GM19351 (cell line): ENCODE measurements at regions not wholly inside any gene's neighbourhood (a gene's known extent, or its start where the extent isn't known, plus 50 kb on each side); places are given as distances from the start of the nearest gene placed in this dataset.

Experiments
- ATAC-seq: cut with Tn5 transposase; IDR thresholded peaks from one replicate; pipeline ENCODE4 v1.9.1; 2021; ENCODE audit warnings: mild to moderate bottlenecking, moderate library complexity; ENCODE audit not compliant: unreplicated experiment

DNA sequence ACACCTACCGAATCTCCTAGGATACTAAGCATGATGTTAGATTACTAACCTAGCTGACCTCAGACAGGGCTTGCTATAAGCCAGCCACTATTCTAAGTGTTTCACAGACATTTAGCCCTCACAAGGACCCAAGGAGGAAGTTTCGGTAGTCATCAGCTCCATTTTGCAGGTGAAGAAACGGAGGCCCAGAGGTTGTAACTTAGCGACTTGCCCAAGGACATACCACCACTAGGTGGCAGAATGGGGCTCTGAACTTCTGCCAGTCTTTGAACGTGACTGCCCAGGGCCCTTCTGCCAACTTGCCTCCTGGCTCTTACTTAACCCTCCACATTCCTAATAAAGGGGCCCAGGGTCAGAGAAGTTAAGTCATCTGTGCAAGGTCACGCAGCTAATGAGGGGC is 283.5 kb downstream of the C1orf94 start:
- no peak for ATAC-seq

DNA sequence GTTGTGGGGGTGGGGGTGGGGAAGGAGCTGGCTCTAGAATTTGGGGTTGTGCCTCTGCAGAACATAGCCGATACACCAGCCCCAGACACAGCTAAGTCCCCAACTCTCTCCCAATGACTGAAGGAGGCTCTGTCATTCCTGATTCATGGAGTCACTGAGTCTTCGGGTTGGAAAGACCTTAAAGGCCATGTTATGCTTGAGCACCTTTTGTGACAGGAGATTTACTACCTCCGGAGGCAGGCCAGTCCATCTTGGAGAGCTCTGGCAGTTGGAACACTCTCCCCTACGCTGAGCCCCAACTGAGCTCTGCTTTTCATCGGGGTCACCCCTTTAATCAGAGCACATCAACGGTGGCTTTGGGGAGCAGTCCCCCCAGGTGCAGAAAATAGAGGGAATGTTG is 284.4 kb upstream of the GJB5 start:
- ATAC-seq: no peak

DNA sequence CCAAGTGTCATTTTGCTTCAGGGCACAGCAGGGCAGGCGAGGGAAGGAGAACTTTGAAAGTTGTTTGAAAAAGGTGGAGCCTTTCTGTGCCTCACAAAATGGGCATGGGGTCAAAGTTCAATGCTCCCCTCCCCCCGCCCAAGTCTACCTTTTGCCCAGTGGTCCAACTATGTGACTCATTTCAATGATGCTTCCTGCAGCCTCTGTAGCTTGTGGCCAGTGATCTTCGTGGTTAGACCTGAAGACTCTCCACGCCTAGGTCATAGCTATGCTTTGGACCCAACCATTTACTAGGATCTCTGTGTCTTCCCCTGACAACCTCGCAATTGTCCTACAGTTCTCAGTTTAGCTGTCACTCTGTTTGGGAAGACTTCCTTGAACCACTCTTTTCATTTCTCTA is 280.3 kb upstream of the GJB5 start:
- ATAC-seq: no peak

DNA sequence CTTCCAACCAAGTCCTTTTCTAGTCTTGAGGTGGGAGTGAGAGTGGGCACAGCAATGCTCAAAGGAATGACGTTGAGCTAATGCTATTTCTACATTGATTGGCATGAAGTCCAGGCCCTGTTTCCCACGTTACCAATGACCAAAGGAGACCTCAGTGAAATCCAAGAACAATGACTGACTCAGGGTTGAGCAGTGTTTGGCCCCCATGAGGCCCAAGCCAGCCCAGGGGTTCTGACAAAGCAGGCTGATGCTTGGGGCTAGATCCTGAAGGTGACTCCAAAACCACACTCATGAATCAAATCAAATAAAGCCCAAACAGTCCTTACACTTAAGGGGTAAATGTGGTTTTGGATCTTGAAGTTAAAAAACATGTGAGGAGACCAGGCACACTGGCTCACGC is 278.5 kb upstream of the GJB5 start:
- no peak for ATAC-seq

DNA sequence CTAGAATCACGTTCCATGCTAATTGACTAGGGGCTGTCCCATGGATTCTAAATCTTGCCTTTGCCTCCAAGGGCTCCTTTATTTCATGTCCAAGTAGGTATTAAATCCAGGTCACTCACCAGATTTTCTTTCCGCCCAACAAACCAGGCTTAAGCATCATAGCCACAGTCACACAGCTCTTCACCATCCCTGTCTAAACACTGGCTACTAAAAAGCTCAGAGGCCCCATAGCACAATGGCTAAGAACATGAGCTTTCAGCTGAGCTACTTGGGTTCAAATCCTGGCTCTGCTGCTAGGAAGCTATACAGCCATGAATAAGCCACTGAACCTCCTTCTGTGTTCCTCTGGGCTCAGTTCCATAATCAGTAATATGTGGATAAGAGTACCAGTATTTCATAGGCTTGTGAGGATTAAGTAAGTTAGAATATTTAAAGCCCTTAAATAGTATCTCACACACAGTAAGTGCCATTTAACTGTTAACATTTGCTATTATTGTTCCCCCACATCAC is 277.2 kb upstream of the GJB5 start:
- ATAC-seq: no peak

DNA sequence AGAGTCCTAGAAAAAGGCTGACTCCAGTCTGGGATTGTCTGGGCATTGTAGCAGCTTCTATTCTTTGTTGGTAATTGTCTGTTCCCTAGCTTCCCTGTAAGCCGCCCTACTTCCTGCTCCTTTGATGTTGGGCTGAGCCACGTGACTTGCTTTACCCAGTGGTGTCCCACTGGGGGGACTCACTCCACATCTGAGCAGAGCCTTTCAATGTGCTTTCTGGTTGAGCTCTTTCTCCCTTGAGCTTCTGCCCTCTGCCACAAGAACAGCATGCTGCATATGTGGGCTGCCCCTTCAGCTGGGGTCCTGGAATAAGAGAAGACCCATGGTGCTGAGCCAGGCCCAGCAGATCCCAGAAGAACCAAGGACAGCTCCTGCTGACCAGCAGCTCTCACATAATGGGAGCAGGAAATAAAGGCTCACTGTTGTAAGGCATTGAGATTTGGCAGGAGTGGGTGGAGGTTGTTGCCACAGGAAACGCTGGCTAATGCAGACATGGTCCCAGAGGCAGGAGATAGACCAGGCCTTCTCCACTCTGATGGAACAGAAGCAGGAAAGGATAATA is 276.3 kb upstream of the GJB5 start:
- no peak for ATAC-seq

DNA sequence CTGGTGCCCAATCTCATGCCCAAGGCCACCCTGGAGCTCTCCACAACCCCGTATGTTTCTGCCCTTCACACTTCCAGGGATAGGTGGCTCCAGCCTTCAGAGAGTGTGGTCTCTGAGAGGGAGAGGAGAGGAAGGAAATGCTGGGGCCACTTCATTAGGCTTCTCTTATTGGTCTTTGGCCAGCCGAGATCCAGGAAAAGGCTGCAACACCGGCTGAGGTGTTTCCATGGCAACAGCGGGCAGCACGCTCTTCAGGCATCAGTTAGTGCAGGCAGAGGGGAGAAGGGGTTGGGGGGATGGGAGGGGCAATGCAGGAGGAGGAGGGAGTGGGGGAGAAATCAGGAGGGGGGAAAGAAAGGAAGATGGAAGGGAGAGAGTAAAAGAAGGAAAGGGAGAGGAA is 275.1 kb upstream of the GJB5 start:
- no peak for ATAC-seq

DNA sequence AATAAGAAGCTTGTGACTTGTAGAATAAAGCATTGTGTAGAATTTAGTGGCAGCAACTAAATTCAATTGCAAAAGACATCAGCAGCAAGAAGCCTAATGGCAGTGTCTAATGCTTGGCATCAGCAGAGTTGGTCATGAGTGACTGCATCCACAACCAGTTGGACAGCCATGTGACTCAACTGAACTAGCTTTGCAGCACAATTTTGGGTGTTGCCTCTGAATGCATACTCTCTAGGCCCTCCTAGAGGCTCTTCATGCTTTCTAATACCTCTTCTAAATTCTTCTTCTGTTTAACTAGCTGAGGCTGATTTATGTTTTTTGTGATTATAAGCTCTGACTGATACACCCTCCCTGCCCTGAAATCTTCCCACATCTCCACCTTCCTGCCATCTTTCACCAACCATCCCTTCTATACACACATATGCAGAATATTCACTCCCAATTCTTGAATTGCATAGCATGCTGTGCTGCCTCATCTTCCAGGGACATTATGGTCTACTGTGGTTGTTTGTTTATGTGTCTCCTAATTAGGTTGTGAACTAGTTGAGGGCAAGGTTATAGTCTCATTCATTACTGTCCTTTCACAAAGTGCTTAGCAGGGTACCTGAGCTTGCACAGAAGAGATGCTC is 266.7 kb upstream of the GJB5 start:
- ATAC-seq: no peak

DNA sequence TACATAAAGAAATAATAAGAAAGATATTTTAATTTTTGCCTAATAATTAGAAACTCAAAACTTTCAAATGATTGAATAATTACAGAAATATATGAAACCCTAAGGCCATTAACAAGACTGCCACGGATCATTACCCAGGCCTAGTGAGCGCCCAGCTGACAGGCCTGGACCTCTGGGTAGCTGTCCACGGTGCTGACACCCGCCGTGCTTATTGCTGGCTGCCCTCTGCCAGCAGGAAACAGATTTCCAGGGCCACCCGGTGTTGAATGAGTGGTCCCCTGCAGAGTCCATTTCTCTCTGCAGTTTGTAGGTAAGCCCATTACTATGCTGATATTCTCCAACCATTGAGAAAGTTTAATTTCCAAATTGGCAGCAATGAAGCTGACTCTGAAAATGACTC is 254.4 kb upstream of the GJB5 start:
- no peak for ATAC-seq

DNA sequence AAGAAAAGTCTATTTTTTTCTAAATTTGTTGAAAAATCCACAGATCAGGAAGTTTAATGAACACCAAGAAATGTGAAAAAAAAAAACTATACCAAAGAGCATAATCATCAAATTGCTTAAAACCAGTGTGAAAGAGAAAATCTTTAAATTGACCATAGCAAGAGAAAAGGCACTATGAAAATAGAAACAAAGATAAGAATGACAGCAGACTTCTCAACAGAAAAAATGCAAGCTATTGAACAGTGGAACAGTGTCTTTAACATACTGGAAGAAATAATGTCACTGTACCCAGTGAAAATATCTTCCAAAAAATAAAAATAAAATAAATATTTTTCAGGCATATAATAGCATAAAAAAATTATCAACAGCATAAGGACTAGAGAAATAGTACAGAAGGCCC is 243.0 kb upstream of the GJB5 start:
- no peak for ATAC-seq

DNA sequence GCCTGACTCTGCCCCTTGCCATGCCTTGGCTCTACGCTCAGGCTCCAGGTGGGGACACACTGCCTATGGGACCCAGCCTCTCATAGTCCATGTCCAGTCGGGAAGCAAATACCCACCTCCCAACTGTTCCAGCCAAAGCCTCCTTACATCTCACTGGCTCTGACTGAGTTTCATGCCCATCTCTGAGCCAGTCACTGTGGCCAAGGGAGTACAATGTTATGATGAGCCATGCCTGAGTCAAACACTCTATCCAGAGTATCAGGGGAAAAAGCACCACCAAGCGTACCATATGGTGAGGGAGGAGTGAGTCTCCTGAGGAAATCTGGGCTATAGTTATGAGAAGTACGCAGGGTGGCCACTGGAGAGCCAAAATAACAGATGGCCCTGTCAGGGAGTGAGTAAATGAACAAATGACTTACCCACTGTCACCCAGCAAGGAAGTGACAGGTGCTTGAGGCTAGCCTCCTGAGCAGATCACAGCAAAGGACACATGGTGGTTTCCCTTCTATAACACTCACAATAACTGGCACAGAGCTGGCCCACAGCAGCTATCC is 236.6 kb upstream of the GJB5 start:
- no peak for ATAC-seq

DNA sequence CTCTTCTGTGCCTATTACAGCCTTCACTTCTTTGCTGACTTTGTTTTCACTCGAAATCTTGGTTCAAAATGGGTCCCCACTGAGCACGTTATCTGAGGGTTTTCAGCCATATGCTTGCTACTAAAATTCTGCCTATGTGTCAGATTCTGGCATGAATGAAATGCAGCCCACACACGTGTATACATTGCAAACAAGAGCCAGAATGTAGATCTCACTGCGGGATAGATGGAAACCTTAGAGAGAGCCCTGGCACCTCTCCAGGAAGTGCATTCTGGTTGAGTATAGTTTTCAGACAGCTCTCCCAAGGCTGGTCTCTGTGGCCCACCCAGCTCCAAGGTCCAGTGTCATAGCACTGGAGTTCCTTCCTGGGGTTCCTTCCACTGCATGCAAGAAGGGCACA is 234.7 kb upstream of the GJB5 start:
- ATAC-seq: no peak

DNA sequence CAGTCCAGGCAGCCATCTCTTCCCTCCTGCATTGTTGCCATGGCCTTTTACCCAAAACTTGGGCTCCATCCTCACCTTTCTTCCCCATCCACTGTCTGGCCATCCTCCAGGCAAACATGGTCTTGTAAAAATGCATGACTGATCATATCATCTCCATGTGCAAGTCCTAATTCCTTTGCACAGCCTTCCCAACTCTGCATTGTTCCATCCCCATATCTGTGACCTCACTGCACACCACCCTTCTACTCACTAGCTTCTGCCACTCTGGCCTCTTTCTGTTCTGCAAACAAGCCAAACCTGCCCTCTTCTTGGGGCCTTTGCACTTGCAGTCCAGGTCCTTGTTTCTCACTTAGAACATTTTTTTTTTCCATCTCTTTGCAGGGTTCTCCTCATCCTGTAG is 230.1 kb upstream of the GJB5 start:
- no peak for ATAC-seq

DNA sequence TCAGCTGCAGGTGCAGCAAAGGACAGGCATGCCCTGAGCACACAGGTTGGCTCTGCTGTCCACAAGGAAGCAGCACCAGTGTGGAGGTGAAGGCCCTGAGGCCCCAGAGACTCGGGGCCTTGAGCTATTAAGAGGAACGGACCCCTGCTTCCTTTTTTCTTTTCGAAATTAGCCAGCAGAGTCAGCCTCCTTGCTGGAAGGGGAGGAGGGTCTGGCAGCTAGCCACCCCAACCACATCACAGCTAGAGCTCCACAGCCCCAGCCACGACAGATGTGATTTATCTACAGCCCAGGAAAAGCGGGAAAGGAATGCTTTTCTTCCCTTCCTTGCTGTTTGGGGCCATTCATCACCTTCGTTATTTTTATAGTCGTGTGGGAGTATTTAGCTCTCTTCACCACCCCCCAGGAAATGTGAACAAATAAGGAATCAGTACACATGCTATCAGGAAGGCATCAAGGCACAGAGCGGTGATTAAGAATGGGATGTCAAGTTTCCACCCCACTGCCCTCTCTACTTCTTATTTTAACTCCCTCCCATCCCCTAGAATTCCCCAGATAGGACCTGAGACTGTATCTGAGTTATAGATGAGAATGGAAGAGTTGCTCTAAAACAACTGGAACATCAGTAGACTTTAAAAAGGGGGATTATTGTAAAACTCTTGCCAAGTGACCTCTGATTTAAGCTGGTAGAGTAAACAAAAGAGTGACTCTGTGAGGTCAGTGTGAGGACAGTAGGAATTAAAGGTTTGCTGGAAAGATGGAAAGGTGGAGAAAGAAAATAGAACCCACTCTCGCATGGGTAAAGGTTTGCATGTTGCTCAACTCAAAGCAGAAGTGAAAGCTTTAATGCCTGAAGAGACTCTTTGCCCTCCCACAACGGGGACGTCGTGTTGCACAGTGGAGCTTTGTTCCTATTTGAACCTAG is 224.7 kb upstream of the GJB5 start:
- peak; percentile 81 for ATAC-seq

DNA sequence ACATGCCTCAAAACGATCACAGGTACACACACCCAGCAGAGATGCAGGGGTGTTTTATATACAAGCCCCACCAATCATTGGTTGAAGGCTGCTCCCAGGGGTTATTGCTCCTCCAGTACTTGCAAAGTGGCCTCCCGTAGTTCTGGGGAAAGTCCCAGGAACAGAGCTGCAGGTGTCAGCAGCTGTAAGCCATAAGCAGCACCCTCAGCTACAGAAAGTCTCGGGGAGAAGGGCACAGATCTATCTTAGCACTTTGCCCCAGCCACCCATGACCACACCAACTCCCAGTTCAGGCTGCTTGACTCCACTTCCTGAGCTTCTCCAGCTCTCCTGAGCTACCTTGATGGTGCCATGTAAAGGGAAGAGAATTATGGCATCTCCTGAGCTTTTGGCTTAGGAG is 222.7 kb upstream of the GJB5 start:
- ATAC-seq: peak; percentile 57

DNA sequence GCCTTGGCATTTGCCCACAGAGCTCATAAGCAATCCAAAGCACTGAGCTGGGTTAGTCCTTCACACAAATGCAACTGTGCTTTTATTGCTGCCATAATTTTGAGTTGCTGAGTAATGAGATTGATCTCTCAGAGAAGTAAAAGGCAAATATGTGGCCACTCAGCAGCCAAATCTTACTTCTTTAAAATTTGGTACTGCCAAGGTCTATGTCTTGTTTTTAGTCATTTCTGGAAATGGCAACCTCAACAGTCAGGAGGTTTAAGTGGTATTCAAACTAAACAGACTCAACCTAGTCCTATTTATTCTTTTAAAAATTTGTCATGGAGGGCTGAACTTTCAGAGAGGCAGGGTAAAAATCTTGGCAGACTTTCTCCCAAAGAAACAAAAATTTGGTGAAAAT is 216.4 kb upstream of the GJB5 start:
- no peak for ATAC-seq

DNA sequence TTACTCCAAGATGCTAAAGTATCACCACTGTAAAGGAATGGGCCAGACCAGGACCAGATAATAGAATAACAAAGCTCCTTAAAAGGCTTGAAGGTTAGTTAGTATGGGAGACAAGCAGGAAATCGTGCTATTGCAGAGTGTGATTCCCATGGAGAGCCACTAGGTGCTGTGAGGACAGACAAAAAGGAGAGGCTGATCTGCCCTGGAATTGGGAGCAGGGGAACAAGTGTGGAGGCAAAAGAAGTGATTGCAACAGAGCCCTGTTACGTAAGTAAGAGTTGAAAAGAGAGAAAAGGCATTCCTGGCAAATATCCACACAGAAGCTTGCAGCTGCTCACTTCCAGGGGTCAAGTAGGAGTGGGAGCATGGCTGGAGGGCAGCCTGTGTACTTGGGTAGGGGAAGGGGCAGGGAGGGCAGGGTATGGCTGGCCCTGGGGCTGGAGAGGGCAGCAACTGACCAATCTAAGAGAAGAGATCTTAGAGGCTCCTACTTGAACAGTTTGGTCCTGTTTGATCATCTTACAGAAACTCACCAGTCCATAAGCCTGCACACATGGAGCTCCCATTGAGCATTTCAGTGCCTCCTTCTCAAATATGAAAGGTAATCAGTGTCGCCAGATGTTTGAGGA is 207.7 kb upstream of the GJB5 start:
- ATAC-seq: no peak

DNA sequence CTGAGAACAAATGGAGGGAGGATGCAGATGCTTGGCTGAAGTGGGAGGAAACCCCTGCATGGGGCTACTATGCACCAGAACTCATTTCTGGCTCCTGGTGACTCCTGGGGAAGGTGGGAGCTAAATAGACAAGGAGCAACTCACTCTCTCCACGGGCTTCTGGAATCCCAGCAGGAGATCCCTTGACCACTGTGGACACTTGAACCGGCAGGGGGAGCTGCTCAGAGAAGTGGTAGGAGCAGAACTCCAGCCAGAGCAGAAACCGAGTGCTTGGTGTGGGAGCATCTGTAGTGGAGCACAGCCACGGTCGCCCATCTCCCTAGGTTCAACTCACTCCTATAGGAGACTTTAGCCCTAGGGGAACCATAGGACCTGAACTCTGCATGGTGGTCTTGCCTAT is 205.6 kb upstream of the GJB5 start:
- ATAC-seq: no peak

DNA sequence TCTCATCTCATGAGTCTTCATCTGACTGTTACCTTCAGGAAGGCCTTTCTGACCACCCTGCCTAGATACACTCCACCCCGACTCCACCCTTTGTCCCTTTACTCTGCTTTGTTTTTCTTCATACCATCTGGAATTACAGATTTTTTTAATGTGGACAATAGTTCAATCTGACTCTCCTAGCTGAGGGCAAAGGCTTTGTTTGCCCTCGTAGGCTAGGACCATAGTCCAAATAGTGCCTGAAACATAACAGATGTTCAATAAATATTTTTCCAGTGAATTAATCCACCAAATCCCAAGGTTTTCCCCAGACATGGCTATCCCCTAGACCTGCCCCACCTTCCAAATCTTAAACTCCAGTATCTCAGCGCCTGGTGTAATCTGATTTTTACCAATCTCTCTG is 176.5 kb upstream of the GJB5 start:
- ATAC-seq: no peak

DNA sequence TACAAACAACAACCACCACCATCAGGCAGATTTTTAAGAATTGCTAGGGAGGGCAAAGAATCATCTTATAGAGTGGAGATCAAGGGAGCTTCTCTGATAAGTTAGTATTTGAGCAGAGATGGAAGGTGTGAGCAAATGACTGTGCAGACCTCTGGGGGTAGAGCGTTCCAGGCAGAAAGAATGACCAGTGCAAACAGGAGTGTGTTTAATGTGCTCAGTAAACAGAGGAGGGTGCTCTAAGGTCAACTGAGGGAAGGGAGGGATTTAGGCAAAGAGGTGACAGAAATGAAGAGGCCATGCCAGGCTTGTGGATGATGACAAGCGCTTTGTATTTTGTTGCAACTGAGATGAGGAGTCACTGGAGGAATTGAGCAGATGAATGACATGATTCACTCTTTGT is 172.5 kb upstream of the GJB5 start:
- no peak for ATAC-seq

DNA sequence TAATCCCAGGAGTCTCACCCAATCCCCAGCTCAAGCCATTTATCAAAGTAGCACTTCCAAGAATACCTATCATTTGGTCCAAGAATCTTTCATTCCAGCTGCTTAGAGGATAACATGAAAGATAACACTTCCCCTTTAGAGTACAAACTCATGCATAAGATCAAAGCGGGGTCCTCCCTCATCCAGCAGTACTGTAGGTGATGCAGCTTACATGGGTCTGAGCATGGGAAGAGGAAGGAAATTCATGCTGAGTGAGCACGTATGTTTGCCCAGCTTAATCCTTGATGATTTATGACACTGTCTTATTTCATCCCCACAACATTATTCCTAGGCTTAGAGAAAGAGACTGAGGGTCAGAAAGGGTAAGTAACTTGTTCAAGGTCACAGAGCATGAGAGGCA is 167.1 kb upstream of the GJB5 start:
- ATAC-seq: no peak
